ENCODE measurements at regions not wholly inside any gene's neighbourhood (a gene's known extent, or its start where the extent isn't known, plus 50 kb on each side); places are given as distances from the start of the nearest gene placed in this dataset.

GRCh38 chr5:124440471-124440870, 306.0 kb downstream of the ZNF608 start:
- Mint-ChIP-seq H3K27me3 (no peaks in the 10 kb centered on the region), H3K36me3 (no peaks in the 10 kb centered on the region), H3K4me1 (ENCODE audit: low read depth) (no peaks in the 10 kb centered on the region), H3K9me3 (ENCODE audit: low read depth) (no peaks in the 10 kb centered on the region), H3K27ac (no peak overlapping the region), H3K4me3 (no peak overlapping the region)

GRCh38 chr5:124439609-124440008, 306.8 kb downstream of the ZNF608 start:
- Mint-ChIP-seq H3K4me1 (ENCODE audit: low read depth) (no peaks in the 10 kb centered on the region), H3K4me3 (no peak overlapping the region), H3K27me3 (no peaks in the 10 kb centered on the region), H3K36me3 (no peaks in the 10 kb centered on the region), H3K9me3 (ENCODE audit: low read depth) (no peaks in the 10 kb centered on the region), H3K27ac (no peak overlapping the region)

DNA sequence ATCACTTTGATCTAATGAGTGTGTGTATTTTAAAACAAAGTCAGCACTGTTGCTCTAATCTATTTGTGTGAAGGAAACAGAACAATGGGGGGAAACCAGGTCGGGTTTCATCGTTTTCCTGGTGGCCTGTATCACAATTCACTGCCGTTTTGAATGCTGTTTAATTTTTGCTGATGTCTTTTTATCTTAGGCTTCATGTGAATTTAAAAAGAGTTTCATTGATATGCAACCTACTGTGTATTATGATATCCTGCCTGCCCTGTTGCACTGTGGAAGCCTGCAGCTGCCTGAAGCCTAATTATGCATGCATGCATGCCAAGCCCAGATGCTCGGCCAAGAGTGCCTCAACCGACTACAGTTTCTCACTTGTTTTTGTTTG, 307.5 kb downstream of the ZNF608 start:
- no peaks in the 10 kb centered on the region for H3K9me3 Mint-ChIP-seq (ENCODE audit: low read depth)
- H3K36me3 Mint-ChIP-seq = no peaks in the 10 kb centered on the region
- H3K27ac Mint-ChIP-seq = no peak overlapping the region
- H3K27me3 Mint-ChIP-seq = no peaks in the 10 kb centered on the region
- H3K4me1 Mint-ChIP-seq (ENCODE audit: low read depth) = no peaks in the 10 kb centered on the region
- H3K4me3 Mint-ChIP-seq = no peak overlapping the region

DNA sequence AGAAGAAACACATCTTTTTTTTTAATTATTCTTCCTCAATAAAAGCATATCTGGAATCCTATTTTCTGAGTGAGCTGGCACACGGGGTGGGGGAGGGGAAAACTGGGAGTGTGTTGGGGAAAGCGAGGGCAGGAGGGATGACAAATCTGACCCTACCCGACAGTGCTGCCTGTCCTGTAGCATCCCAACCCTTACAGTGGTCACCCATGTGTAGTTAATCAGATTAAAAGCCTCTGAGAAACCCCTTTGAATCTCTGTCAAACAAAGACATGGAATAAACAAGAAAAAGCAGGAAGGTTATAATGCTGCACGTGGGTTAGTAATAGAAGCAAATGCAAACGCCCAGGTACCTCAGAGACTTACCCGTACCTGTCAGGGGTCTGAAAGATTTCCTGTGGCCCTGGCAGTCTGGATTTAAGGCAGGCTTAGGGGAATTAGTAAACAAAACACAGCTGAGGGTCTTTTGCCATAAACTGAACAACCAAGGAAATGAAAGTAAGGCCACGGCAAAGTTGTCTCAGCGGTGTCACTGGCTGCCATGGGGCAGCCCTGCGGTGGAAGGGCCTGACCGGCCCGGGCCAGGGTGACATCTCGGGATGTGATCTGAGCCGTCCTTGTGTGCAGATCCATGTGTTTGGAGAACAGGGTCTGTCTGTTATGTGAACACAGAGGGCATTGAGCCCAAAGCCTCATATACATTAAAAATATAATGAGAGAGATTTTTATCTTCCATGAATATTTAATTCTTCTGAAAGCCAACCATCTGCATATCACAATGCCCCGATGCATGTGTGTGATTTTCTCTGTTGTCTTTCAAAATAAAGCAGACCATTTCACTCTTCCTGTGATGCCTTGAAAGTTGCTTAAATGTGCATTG, 308.2 kb downstream of the ZNF608 start:
- H3K36me3 Mint-ChIP-seq = no peaks in the 10 kb centered on the region
- H3K4me1 Mint-ChIP-seq (ENCODE audit: low read depth) = no peaks in the 10 kb centered on the region
- H3K27me3 Mint-ChIP-seq = no peaks in the 10 kb centered on the region
- H3K4me3 Mint-ChIP-seq = no peak overlapping the region
- no peaks in the 10 kb centered on the region for H3K9me3 Mint-ChIP-seq (ENCODE audit: low read depth)
- H3K27ac Mint-ChIP-seq = no peak overlapping the region

DNA sequence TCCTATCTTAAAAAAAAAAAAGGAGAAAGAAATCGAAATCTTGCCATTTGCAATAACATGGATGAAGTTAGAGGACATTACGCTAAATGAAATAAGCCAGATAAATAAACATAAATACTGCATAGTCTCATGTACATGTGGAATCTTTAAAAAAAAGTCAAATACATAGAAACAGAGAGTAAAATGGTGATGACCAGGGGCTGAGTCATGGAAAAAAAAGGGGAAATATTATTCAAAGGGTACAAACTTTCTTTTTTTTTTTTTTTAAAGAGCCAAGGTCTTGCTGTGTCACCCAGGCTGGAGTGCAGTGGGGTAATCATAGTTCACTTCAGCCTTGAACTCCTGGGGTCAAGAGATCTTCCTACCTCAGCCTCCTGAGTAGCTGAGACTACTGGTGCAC, 310.1 kb downstream of the ZNF608 start:
- Mint-ChIP-seq H3K27me3 (no peaks in the 10 kb centered on the region), H3K4me3 (no peak overlapping the region), H3K9me3 (ENCODE audit: low read depth) (peaks cover 4% of the 10 kb centered on the region), H3K36me3 (no peaks in the 10 kb centered on the region), H3K4me1 (ENCODE audit: low read depth) (no peaks in the 10 kb centered on the region), H3K27ac (no peak overlapping the region)

DNA sequence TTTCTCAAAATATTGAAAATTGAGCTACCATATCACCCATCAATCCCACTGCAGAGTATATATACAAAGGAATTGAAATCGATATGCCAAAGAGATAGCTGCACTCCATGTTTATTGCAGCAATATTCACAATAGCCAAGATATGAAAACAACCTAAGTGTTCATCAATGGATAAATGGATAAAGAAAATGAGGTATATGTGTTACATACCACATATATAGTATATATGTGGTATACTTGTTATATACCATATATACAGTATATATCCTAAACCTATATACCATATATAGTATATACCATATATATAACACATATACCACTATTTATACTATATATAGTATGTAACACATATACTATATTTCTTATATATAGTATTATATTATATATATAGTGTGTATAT, 313.3 kb downstream of the ZNF608 start:
- Mint-ChIP-seq H3K9me3 (ENCODE audit: low read depth) (peaks cover 4% of the 10 kb centered on the region), H3K36me3 (no peaks in the 10 kb centered on the region), H3K4me3 (no peak overlapping the region), H3K27ac (no peak overlapping the region), H3K27me3 (no peaks in the 10 kb centered on the region), H3K4me1 (ENCODE audit: low read depth) (no peaks in the 10 kb centered on the region)

DNA sequence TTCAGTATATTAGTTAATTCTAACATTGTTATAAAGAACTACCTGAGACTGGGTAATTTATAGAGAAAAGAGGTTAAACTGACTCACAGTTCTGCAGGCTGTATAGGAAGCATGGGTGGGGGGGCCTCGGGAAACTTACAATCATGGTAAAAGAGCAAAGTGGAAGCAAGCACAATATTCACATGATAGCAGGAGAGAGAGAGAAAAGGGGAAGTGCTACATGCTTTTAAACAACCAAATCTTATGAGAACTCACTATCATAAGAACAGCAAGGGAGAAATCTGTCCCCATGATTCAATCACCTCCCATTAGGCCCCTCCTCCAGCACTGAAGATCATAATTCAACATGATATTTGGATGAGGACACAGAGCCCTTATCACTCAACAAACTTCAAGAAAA, 324.9 kb downstream of the ZNF608 start:
- Mint-ChIP-seq H3K9me3 (ENCODE audit: low read depth) (peaks cover 15% of the 10 kb centered on the region), H3K4me1 (ENCODE audit: low read depth) (no peaks in the 10 kb centered on the region), H3K4me3 (no peak overlapping the region), H3K27me3 (no peaks in the 10 kb centered on the region), H3K27ac (no peak overlapping the region), H3K36me3 (no peaks in the 10 kb centered on the region)

- Mint-ChIP-seq H3K27ac (no peak overlapping the region), H3K4me3 (no peak overlapping the region), H3K27me3 (no peaks in the 10 kb centered on the region), H3K4me1 (ENCODE audit: low read depth) (no peaks in the 10 kb centered on the region), H3K36me3 (no peaks in the 10 kb centered on the region), H3K9me3 (ENCODE audit: low read depth) (peaks cover 15% of the 10 kb centered on the region)
Measured at GRCh38 chr5:124420952-124421351, 325.5 kb downstream of the ZNF608 start.

DNA sequence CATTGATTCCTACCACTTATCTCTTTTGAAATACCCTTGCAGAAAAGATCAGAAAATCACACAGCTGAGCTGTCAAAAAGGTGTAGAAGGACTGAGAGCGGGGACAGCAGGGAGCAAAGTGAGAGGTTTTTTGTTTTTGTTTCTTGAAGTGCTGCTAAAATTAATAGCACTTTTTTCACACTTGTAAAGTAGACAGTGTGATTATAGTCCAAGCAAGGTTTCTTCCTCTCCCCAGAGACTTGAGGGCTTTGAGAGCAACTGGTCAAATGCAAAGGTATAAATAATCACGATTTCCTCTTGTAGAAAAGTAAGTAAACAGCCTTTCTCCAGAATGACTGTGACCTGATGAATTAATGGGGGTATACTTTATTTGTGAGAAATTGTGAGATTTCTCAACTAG, 326.9 kb downstream of the ZNF608 start:
- Mint-ChIP-seq H3K27me3 (no peaks in the 10 kb centered on the region), H3K4me1 (ENCODE audit: low read depth) (no peaks in the 10 kb centered on the region), H3K4me3 (no peak overlapping the region), H3K27ac (no peak overlapping the region), H3K36me3 (no peaks in the 10 kb centered on the region), H3K9me3 (ENCODE audit: low read depth) (peaks cover 10% of the 10 kb centered on the region)

DNA sequence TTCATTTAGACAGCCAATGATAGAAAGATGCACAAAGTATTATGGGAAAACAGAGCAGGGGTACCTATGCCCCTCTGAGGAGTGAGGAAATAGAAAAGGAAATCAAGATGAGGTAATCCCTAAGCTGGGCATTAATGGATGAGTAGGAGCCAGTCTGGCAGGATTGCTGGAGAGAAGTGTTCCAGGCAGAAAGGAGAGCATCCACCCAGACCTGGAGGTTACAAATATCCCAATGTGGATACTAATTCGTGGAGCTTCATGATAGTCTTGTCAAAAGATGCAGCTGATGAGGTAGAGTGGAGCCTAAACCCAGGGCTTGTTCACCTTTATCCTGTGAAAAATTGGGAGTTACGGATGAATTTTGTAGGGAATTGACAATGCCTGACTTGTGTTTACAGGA, 328.0 kb downstream of the ZNF608 start:
- Mint-ChIP-seq H3K4me1 (ENCODE audit: low read depth) (no peaks in the 10 kb centered on the region), H3K27me3 (no peaks in the 10 kb centered on the region), H3K36me3 (no peaks in the 10 kb centered on the region), H3K27ac (no peak overlapping the region), H3K9me3 (ENCODE audit: low read depth) (peaks cover 10% of the 10 kb centered on the region), H3K4me3 (no peak overlapping the region)

DNA sequence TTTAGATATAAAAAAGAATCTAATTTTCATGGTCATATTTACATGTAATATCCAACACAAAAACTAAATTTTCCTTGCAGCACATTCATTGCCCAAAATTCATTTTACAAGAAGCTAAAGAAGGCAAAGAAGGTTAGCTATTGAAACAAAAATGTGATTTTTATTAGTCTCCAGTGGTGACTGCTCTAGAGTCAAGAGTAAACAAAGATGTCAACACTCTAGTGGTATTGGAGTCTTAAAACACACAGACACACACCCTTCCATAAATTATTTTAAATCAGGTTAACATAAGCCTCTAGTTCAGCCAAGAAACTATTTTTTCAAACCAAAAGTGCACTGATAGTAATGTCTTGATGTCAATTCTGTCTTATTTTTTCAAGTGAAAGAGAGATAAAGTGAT, 329.2 kb downstream of the ZNF608 start:
- H3K4me1 Mint-ChIP-seq (ENCODE audit: low read depth) = no peaks in the 10 kb centered on the region
- no peaks in the 10 kb centered on the region for H3K27me3 Mint-ChIP-seq
- no peaks in the 10 kb centered on the region for H3K36me3 Mint-ChIP-seq
- H3K4me3 Mint-ChIP-seq = no peak overlapping the region
- peaks cover 8% of the 10 kb centered on the region for H3K9me3 Mint-ChIP-seq (ENCODE audit: low read depth)
- H3K27ac Mint-ChIP-seq = no peak overlapping the region

- no peak overlapping the region for H3K27ac Mint-ChIP-seq
- no peak overlapping the region for H3K4me3 Mint-ChIP-seq
- H3K27me3 Mint-ChIP-seq = no peaks in the 10 kb centered on the region
- H3K36me3 Mint-ChIP-seq = no peaks in the 10 kb centered on the region
- H3K9me3 Mint-ChIP-seq (ENCODE audit: low read depth) = peaks cover 5% of the 10 kb centered on the region
- H3K4me1 Mint-ChIP-seq (ENCODE audit: low read depth) = no peaks in the 10 kb centered on the region
Measured at GRCh38 chr5:124416627-124417026, 329.8 kb downstream of the ZNF608 start.

- Mint-ChIP-seq H3K9me3 (ENCODE audit: low read depth) (peaks cover 2% of the 10 kb centered on the region), H3K4me3 (no peak overlapping the region), H3K27me3 (no peaks in the 10 kb centered on the region), H3K36me3 (no peaks in the 10 kb centered on the region), H3K4me1 (ENCODE audit: low read depth) (no peaks in the 10 kb centered on the region), H3K27ac (no peak overlapping the region)
Measured at GRCh38 chr5:124414973-124415372, 331.5 kb downstream of the ZNF608 start.

DNA sequence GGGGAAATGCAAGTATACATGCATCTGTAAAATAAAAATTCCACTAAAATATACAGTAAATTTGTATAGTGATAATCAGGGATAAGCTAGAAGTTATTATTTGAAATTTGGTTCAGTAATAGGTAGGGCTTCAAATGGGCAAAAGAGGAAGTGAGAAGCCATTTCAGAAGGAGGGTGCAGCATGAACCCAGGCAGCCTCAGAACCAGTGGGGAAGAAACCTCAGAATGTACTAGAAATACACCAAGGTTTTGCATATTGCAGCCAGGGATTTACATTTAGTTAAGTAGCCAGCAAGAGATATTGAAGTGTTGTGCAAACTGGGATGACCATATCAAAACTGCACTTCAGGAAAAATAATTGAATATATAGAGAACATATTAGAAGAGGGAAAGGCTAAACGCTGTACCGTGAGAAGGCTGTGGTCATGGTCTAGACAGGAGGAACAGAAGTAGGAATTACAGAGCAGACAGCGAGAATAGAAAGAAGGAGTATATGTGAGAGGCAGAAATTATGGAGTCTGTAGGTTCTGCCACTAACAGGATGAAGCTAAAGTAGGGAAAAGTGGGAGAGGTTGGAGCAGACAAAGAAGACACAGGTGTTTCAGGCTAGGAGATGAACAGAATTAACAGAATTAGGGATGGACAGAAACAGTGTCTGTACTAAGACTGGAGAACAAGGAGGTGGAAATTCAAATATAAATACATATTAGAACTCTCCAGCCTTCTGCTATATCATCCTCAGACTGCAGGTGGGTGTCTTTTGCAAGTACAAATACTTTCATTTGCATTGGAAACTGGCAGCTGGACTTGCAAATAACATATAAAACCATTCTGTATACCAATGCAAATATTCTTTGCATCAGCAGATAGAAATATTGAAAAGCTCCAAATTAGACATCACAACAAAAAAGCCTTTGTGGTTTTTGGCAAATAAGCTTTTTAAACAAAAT, 335.6 kb downstream of the ZNF608 start:
- Mint-ChIP-seq H3K27ac (no peak overlapping the region), H3K27me3 (no peaks in the 10 kb centered on the region), H3K9me3 (ENCODE audit: low read depth) (no peaks in the 10 kb centered on the region), H3K36me3 (no peaks in the 10 kb centered on the region), H3K4me3 (no peak overlapping the region), H3K4me1 (ENCODE audit: low read depth) (no peaks in the 10 kb centered on the region)

GRCh38 chr5:124408738-124409453, 337.5 kb downstream of the ZNF608 start:
- Mint-ChIP-seq H3K9me3 (ENCODE audit: low read depth) (no peaks in the 10 kb centered on the region), H3K27ac (no peak overlapping the region), H3K27me3 (no peaks in the 10 kb centered on the region), H3K4me3 (no peak overlapping the region), H3K36me3 (no peaks in the 10 kb centered on the region), H3K4me1 (ENCODE audit: low read depth) (no peaks in the 10 kb centered on the region)
